ENCODE measurements at regions not wholly inside any gene's neighbourhood (a gene's known extent, or its start where the extent isn't known, plus 50 kb on each side); places are given as distances from the start of the nearest gene placed in this dataset.

DNA sequence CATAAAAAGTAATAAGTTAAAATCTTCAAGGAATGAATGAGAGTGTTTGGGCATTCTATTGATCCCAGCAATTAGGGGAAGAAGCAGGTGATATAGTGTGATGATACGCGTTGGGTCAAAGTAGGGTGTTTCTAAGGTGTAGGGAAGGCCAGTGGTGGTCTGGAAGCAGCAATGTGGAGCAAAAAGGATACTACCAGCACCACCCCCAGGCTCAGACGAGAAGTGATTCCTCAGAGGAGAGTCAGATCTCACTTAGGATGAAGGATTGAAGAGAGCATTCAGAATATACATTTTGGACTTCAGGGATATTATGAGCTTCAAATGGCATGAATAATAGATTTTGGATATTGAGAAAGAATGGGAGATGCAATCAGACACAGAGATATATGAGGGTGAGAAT is 497.6 kb downstream of the RMST start:
- peak; percentile 5 for DNase-seq (ENCODE audit: extremely low spot score)
- CTCF ChIA-PET, result interaction anchor here (0.6 to 1.6 kb wide), 2 partner anchors 10 to 324 kb away, joined by 3 to 8 read pairs; no protein-coding TSS in a partner anchor
- TF ChIP-seq CTBP1 (IDR thresholded peaks at IDR 0.05; ENCODE audit: borderline replicate concordance), result no peak
- no peak for TF ChIP-seq SUZ12 (IDR thresholded peaks at IDR 0.05)
- no peak for TF ChIP-seq HDGF (IDR thresholded peaks at IDR 0.05; ENCODE audit: borderline replicate concordance)
- TF ChIP-seq ZNF384 (IDR thresholded peaks at IDR 0.05), result no peak
- TF ChIP-seq TARDBP (IDR thresholded peaks at IDR 0.05), result no peak
- TF ChIP-seq L3MBTL2 (conservative IDR thresholded peaks at IDR 0.05), result no peak
- no peak for TF ChIP-seq SP1 (IDR thresholded peaks at IDR 0.05)
- no peak for TF ChIP-seq LEF1 (IDR thresholded peaks at IDR 0.05; ENCODE audit: borderline replicate concordance)
- TF ChIP-seq ELF4 (IDR thresholded peaks at IDR 0.05), result no peak
- TF ChIP-seq FOXM1 (IDR thresholded peaks at IDR 0.05; ENCODE audit: borderline replicate concordance), result no peak
- TF ChIP-seq, protein P1, sequence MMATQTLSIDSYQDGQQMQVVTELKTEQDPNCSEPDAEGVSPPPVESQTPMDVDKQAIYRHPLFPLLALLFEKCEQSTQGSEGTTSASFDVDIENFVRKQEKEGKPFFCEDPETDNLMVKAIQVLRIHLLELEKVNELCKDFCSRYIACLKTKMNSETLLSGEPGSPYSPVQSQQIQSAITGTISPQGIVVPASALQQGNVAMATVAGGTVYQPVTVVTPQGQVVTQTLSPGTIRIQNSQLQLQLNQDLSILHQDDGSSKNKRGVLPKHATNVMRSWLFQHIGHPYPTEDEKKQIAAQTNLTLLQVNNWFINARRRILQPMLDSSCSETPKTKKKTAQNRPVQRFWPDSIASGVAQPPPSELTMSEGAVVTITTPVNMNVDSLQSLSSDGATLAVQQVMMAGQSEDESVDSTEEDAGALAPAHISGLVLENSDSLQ (IDR thresholded peaks at IDR 0.05), result no peak
- TF ChIP-seq ARNT (IDR thresholded peaks at IDR 0.05), result no peak
- TF ChIP-seq FOXK2 (IDR thresholded peaks at IDR 0.05), result no peak
- TF ChIP-seq NFRKB (IDR thresholded peaks at IDR 0.05), result no peak
- no peak for TF ChIP-seq FOXA1 (IDR thresholded peaks at IDR 0.05)
- TF ChIP-seq BHLHE40 (IDR thresholded peaks at IDR 0.05; ENCODE audit: borderline replicate concordance), result no peak
- POLR2A ChIA-PET, result no interaction called here

DNA sequence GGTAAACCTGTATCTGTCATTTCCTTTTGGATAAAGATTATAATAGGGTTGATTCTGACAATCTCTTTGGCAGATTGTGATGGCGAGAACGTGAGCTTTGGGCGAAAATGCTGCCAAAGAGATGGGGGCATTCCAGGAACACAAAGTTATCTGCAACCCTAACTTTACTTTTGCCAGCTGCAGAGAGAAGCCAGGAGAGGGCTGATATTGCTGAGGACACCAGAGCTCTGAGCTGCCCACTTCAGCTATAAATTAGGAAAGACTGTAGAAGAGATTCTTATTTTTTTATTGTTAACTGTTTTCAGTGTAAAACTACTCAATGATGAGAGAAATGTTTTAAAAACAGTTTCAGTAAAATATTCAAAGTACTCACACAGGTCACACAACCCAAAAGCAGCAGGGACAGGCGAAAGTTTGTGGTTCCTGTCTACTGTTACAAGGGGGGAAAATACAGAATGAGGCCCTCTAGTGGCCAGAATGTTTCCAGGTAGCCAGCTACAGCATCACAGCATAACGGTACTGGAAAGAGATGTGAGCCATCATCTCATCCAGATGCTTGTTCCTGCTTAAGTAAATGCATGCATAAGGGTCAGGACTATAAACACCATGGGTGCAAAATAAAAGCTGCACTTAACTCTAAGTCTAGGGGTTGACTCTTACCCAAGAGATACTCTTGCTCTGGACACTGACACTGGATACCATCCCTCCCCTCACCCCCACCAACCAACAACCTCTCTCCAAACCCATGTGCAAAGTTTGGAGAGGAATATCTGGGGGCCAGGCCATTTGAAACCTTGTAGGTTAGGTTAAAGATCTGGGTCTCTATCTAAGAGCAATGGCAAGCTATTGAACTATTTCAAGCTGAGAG is 498.4 kb downstream of the RMST start:
- TF ChIP-seq FOXA1 (IDR thresholded peaks at IDR 0.05) (no peak), TARDBP (IDR thresholded peaks at IDR 0.05) (no peak), FOXM1 (IDR thresholded peaks at IDR 0.05; ENCODE audit: borderline replicate concordance) (no peak), BHLHE40 (IDR thresholded peaks at IDR 0.05; ENCODE audit: borderline replicate concordance) (no peak), ELF4 (IDR thresholded peaks at IDR 0.05) (no peak), ARNT (IDR thresholded peaks at IDR 0.05) (no peak), SP1 (IDR thresholded peaks at IDR 0.05) (no peak), HDGF (IDR thresholded peaks at IDR 0.05; ENCODE audit: borderline replicate concordance) (no peak), ZNF384 (IDR thresholded peaks at IDR 0.05) (no peak), NFRKB (IDR thresholded peaks at IDR 0.05) (no peak), FOXK2 (IDR thresholded peaks at IDR 0.05) (no peak), L3MBTL2 (conservative IDR thresholded peaks at IDR 0.05) (no peak), SUZ12 (IDR thresholded peaks at IDR 0.05) (no peak)
- TF ChIP-seq, protein P1 (IDR thresholded peaks at IDR 0.05), result no peak
- ChIA-PET POLR2A (no interaction called here), CTCF (interaction anchor here (0.6 to 1.6 kb wide), 5 partner anchors 9 to 340 kb away, joined by 3 to 14 read pairs (median 6); no protein-coding TSS in a partner anchor)
- DNase-seq (ENCODE audit: extremely low spot score), result peak; percentile 38

DNA sequence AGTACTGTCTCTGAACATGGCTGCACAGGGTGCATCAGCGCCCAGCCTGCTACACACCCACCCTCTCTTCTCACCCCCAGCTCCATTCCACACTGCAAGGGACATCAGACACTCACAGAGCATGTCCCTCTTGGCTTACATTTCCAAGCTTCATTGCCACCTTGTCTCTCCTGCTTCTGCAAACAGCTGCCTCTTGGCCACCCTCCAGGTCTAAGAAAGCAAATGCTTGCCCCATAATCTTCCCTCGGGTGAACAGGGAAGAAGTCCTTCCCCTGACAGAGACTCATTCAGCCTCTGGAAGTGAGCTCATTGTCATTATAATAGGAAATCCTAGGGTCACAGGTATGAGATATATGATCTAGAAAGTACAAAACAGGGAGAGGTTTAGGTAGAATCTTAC is 505.2 kb downstream of the RMST start:
- ChIA-PET CTCF (no interaction called here), POLR2A (no interaction called here)
- TF ChIP-seq LEF1 (IDR thresholded peaks at IDR 0.05; ENCODE audit: borderline replicate concordance) (no peak), NFRKB (IDR thresholded peaks at IDR 0.05) (no peak), ELF4 (IDR thresholded peaks at IDR 0.05) (no peak), FOXK2 (IDR thresholded peaks at IDR 0.05) (no peak), HDGF (IDR thresholded peaks at IDR 0.05; ENCODE audit: borderline replicate concordance) (no peak), BHLHE40 (IDR thresholded peaks at IDR 0.05; ENCODE audit: borderline replicate concordance) (no peak), L3MBTL2 (conservative IDR thresholded peaks at IDR 0.05) (no peak), FOXA1 (IDR thresholded peaks at IDR 0.05) (no peak), TARDBP (IDR thresholded peaks at IDR 0.05) (no peak), CTBP1 (IDR thresholded peaks at IDR 0.05; ENCODE audit: borderline replicate concordance) (no peak)
- DNase-seq (ENCODE audit: extremely low spot score), result no peak

DNA sequence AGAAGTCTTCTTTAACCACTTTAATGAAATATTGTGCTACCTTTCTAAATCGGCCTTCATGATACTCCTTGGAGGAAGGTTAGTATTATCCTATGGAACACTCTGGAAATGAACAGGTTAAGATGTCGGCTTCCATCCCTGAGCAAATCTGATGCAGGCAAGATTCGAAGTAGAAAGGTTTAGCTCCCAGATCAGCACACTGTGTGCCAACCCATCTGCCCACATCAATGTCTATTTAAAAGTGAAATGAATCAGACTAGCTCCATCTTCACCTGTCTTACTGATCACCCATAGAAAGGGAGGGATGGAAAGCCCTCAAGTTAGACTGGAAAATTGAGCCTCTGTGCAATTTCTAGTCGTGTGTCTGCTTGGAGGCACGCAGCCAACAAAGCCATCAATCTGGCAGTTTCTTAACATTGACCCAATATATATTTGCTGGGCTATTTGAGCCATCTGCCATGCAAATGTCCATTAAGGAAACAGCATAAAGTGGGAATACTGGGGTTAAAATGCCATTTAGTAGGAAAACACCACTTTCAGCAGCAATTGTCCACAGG is 506.1 kb downstream of the RMST start:
- TF ChIP-seq L3MBTL2 (conservative IDR thresholded peaks at IDR 0.05) (no peak), CTBP1 (IDR thresholded peaks at IDR 0.05; ENCODE audit: borderline replicate concordance) (no peak), LEF1 (IDR thresholded peaks at IDR 0.05; ENCODE audit: borderline replicate concordance) (no peak), FOXM1 (IDR thresholded peaks at IDR 0.05; ENCODE audit: borderline replicate concordance) (no peak), ZNF384 (IDR thresholded peaks at IDR 0.05) (no peak), SUZ12 (IDR thresholded peaks at IDR 0.05) (no peak), TARDBP (IDR thresholded peaks at IDR 0.05) (no peak), BHLHE40 (IDR thresholded peaks at IDR 0.05; ENCODE audit: borderline replicate concordance) (no peak), ELF4 (IDR thresholded peaks at IDR 0.05) (no peak), NFRKB (IDR thresholded peaks at IDR 0.05) (no peak), FOXA1 (IDR thresholded peaks at IDR 0.05) (no peak), SP1 (IDR thresholded peaks at IDR 0.05) (no peak), ARNT (IDR thresholded peaks at IDR 0.05) (no peak), FOXK2 (IDR thresholded peaks at IDR 0.05) (no peak), HDGF (IDR thresholded peaks at IDR 0.05; ENCODE audit: borderline replicate concordance) (no peak)
- TF ChIP-seq, protein P1 (IDR thresholded peaks at IDR 0.05), result no peak
- ChIA-PET CTCF (no interaction called here), POLR2A (no interaction called here)
- no peak for DNase-seq (ENCODE audit: extremely low spot score)

DNA sequence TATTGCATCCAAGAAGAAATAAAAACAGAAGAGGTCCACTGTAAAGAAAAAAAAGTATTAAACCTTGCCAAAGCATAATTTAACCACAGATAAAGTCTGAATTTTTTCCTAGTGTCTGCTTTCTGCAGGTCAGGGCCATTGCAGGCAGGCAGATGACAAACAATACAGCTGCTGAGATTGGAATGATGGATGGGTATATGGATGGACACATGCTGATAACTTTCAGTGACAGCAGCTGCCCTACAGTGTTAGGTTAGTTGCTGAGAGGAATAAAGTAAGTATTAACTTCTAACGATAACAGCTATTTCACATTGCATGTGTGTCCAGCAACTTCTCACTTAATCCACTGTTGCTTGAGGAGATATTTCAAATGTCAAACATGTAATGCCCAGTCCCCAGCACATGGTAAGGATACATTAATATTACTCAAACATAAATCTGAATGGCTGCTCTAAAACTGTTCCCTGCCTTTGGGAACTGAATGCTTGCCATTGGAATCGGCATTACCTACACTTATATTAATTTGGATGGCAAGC is 515.3 kb downstream of the RMST start:
- ChIA-PET POLR2A (no interaction called here), CTCF (no interaction called here)
- DNase-seq (ENCODE audit: extremely low spot score), result no peak
- TF ChIP-seq L3MBTL2 (conservative IDR thresholded peaks at IDR 0.05), result no peak
- no peak for TF ChIP-seq FOXA1 (IDR thresholded peaks at IDR 0.05)
- TF ChIP-seq NFRKB (IDR thresholded peaks at IDR 0.05), result no peak
- TF ChIP-seq, protein P1 (IDR thresholded peaks at IDR 0.05), result no peak
- TF ChIP-seq ARNT (IDR thresholded peaks at IDR 0.05), result no peak
- no peak for TF ChIP-seq SP1 (IDR thresholded peaks at IDR 0.05)
- TF ChIP-seq SUZ12 (IDR thresholded peaks at IDR 0.05), result no peak
- no peak for TF ChIP-seq BHLHE40 (IDR thresholded peaks at IDR 0.05; ENCODE audit: borderline replicate concordance)
- no peak for TF ChIP-seq ELF4 (IDR thresholded peaks at IDR 0.05)
- TF ChIP-seq FOXK2 (IDR thresholded peaks at IDR 0.05), result no peak
- TF ChIP-seq TARDBP (IDR thresholded peaks at IDR 0.05), result no peak
- TF ChIP-seq LEF1 (IDR thresholded peaks at IDR 0.05; ENCODE audit: borderline replicate concordance), result no peak
- no peak for TF ChIP-seq HDGF (IDR thresholded peaks at IDR 0.05; ENCODE audit: borderline replicate concordance)
- no peak for TF ChIP-seq FOXM1 (IDR thresholded peaks at IDR 0.05; ENCODE audit: borderline replicate concordance)
- TF ChIP-seq ZNF384 (IDR thresholded peaks at IDR 0.05), result no peak
- no peak for TF ChIP-seq CTBP1 (IDR thresholded peaks at IDR 0.05; ENCODE audit: borderline replicate concordance)
